Activated CD4-positive, alpha-beta T cell treated with anti-CD3 and anti-CD28 coated beads for 24 hours (primary cell): ENCODE measurements at regions not wholly inside any gene's neighbourhood (a gene's known extent, or its start where the extent isn't known, plus 50 kb on each side); places are given as distances from the start of the nearest gene placed in this dataset.
"Not testable (repeated sequence)": the region's sequence is repeated elsewhere in the genome, so short reads cannot be mapped to it uniquely, and the experiment has no call there.

Experiments
- DNase-seq, 2 donors: peaks; one replicate each; pipeline ENCODE4 v3.0.0-alpha.2; 2020; ENCODE audit warnings: low read depth in 2 of 2

GRCh38 chr2:234725528-234726264 is 226.1 kb upstream of the SH3BP4 start:
- no peak for DNase-seq

- no peak for DNase-seq
Observed at GRCh38 chr2:234724850-234725249, 227.0 kb upstream of the SH3BP4 start.

- DNase-seq, result no peak
Observed at GRCh38 chr2:234723400-234723799, 226.5 kb upstream of the ARL4C start.

GRCh38 chr2:234722176-234722575 is 225.3 kb upstream of the ARL4C start:
- no peak for DNase-seq

GRCh38 chr2:234719116-234719716 is 222.3 kb upstream of the ARL4C start:
- DNase-seq, result no peak

- DNase-seq, result no peak
Observed at GRCh38 chr2:234716271-234716670, 219.4 kb upstream of the ARL4C start.

GRCh38 chr2:234715671-234716250 is 218.9 kb upstream of the ARL4C start:
- no peak for DNase-seq

- DNase-seq, result no peak
Observed at GRCh38 chr2:234714711-234715110, 217.8 kb upstream of the ARL4C start.

- no peak for DNase-seq
Observed at GRCh38 chr2:234712421-234712935, 215.6 kb upstream of the ARL4C start.

- no peak for DNase-seq
Observed at GRCh38 chr2:234711308-234711707, 214.4 kb upstream of the ARL4C start.

- no peak for DNase-seq
Observed at GRCh38 chr2:234710587-234710986, 213.7 kb upstream of the ARL4C start.

- no peak for DNase-seq
Observed at GRCh38 chr2:234710066-234710465, 213.2 kb upstream of the ARL4C start.

- no peak for DNase-seq
Observed at GRCh38 chr2:234708717-234709116, 211.8 kb upstream of the ARL4C start.

GRCh38 chr2:234708091-234708683 is 211.3 kb upstream of the ARL4C start:
- DNase-seq, result no peak

- DNase-seq, result no peak
Observed at GRCh38 chr2:234706086-234706485, 209.2 kb upstream of the ARL4C start.

- DNase-seq, result no peak
Observed at GRCh38 chr2:234705108-234705507, 208.2 kb upstream of the ARL4C start.

- DNase-seq, result no peak
Observed at GRCh38 chr2:234703258-234703657, 206.4 kb upstream of the ARL4C start.

- no peak for DNase-seq
Observed at GRCh38 chr2:234702731-234703225, 205.9 kb upstream of the ARL4C start.

GRCh38 chr2:234701841-234702240 is 205.0 kb upstream of the ARL4C start:
- DNase-seq, result no peak

- DNase-seq, result no peak
Observed at GRCh38 chr2:234701421-234701820, 204.5 kb upstream of the ARL4C start.

GRCh38 chr2:234699456-234699855 is 202.6 kb upstream of the ARL4C start:
- no peak for DNase-seq

GRCh38 chr2:234697300-234697876 is 200.5 kb upstream of the ARL4C start:
- not testable (repeated sequence) for DNase-seq
